Lower leg skin (tissue), 3 donors: ENCODE measurements at regions not wholly inside any gene's neighbourhood (a gene's known extent, or its start where the extent isn't known, plus 50 kb on each side); places are given as distances from the start of the nearest gene placed in this dataset.

Experiments
- CTCF ChIP-seq, 3 donors: fragments of 450-650 bp; IDR thresholded peaks; one replicate each; pipeline ENCODE4 v1.5.1; 2016; ENCODE audit warnings: antibody characterized with exemption in 3 of 3, mild to moderate bottlenecking in 3 of 3, moderate library complexity in 2 of 3
- POLR2A ChIP-seq, 2 donors: fragments of 450-650 bp; IDR thresholded peaks; one replicate each; pipeline ENCODE4 v1.6.1; 2016 to 2017; ENCODE audit warnings: antibody characterized with exemption in 2 of 2, mild to moderate bottlenecking in 1 of 2, moderate library complexity in 1 of 2

DNA sequence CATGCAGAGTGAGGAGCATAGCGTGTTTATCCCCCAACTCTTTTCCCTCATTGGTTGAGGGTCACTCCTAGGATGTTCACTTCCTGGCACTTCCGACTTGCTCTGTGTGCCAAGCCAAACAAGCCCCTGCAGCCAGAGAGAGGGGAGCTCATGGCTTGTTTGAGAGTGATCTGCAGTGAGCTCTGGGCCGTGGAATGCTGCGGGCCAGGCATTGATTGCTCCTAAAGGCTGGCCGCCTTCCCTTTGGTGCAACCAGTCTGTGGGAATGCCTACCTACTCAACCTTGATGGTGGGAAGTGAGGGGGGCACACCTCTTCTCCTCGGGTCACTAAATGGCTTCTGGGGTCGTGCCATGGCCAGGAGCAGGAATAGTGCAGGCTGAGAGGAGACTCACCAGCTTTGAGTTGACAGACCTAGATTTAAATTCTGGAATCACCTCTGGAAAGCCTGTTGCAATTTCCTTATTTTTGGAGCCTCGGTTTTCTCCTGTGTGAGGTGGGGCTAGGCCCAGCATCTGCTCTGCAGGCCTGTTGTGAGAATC, 152.0 kb upstream of the STX18 start:
- TF ChIP-seq POLR2A (IDR thresholded peaks at IDR 0.05) (no peak), CTCF (IDR thresholded peaks at IDR 0.05) (no peak)
